Smooth muscle cell (in vitro differentiated cells): ENCODE measurements at regions not wholly inside any gene's neighbourhood (a gene's known extent, or its start where the extent isn't known, plus 50 kb on each side); places are given as distances from the start of the nearest gene placed in this dataset.
A peak's percentile ranks its signal among the peaks of the same experiment; 100 is the strongest.

Experiments
- DNase-seq: peaks from one replicate; lab custom pipeline; 2025; ENCODE audit not compliant: unreplicated experiment; lab: John Stamatoyannopoulos, UW
- H2AFZ ChIP-seq: fragments of 200-600 bp; sonication (generic); 2 replicates; pipeline ENCODE4 v1.6.0; 2016; ENCODE audit warnings: antibody characterized with exemption, low read depth, mild to moderate bottlenecking
- H3F3A ChIP-seq: fragments of 200-600 bp; sonication (generic); 2 replicates; pipeline ENCODE4 v1.6.0; 2017; ENCODE audit warnings: antibody characterized with exemption, low read depth
- H3K27ac ChIP-seq: fragments of 200-600 bp; sonication (generic); 2 replicates; pipeline ENCODE4 v1.5.1; 2016; ENCODE audit warnings: low read depth, mild to moderate bottlenecking
- H3K27me3 ChIP-seq: fragments of 200-600 bp; sonication (generic); 2 replicates; pipeline ENCODE4 v1.6.1; 2016; ENCODE audit warnings: low read depth, mild to moderate bottlenecking
- H3K36me3 ChIP-seq: fragments of 200-600 bp; sonication (generic); 2 replicates; pipeline ENCODE4 v1.5.1; 2016; ENCODE audit warnings: low read depth
- H3K4me1 ChIP-seq: fragments of 200-600 bp; sonication (generic); 2 replicates; pipeline ENCODE4 v1.5.1; 2016; ENCODE audit warnings: low read depth
- H3K4me2 ChIP-seq: fragments of 200-600 bp; sonication (generic); 2 replicates; pipeline ENCODE4 v1.6.0; 2016; ENCODE audit warnings: mild to moderate bottlenecking
- H3K4me3 ChIP-seq: fragments of 200-600 bp; sonication (generic); 2 replicates; pipeline ENCODE4 v1.5.1; 2016; ENCODE audit warnings: mild to moderate bottlenecking
- H3K79me2 ChIP-seq: fragments of 200-600 bp; sonication (generic); 2 replicates; pipeline ENCODE4 v1.6.0; 2016; ENCODE audit warnings: low read depth, mild to moderate bottlenecking
- H3K9ac ChIP-seq: fragments of 200-600 bp; sonication (generic); 2 replicates; pipeline ENCODE4 v1.6.0; 2016; ENCODE audit warnings: low read depth
- H3K9me3 ChIP-seq: fragments of 200-600 bp; sonication (generic); replicated peaks from 2 replicates; pipeline ENCODE4 v1.5.1; 2016; ENCODE audit warnings: low read depth
- H4K20me1 ChIP-seq: fragments of 200-600 bp; sonication (generic); 2 replicates; pipeline ENCODE4 v1.6.0; 2016; ENCODE audit warnings: low read depth
- CTCF ChIP-seq: fragments of 200-600 bp; sonication (generic); IDR thresholded peaks from 2 replicates; pipeline ENCODE4 v1.5.1; 2017; ENCODE audit warnings: borderline replicate concordance, mild to moderate bottlenecking, antibody characterized with exemption; ENCODE audit not compliant: insufficient read depth, poor library complexity, severe bottlenecking
- WGBS: methylation state at CpG from one replicate; pipeline ENCODE4 v1.1.7; 2016; ENCODE audit warnings: low lambda C conversion rate; 5-methylcytosine and 5-hydroxymethylcytosine counted together

- Histone ChIP-seq H3K79me2 (peaks cover 34% of the 10 kb centered on the region), H3K4me2 (no peak overlapping the region), H3K27me3 (no peaks in the 10 kb centered on the region), H3K27ac (no peak overlapping the region), H3K4me3 (no peak overlapping the region), H3K9me3 (no peaks in the 10 kb centered on the region), H3K4me1 (peaks cover 17% of the 10 kb centered on the region), H2AFZ (no peak overlapping the region), H3F3A (no peaks in the 10 kb centered on the region), H4K20me1 (peaks cover 43% of the 10 kb centered on the region), H3K36me3 (no peaks in the 10 kb centered on the region), H3K9ac (no peak overlapping the region)
- no peak for DNase-seq
- no peak for TF ChIP-seq CTCF
- WGBS = 96% methylated on average over 4 of the region's 4 CpGs
Measured at GRCh38 chr6:3999800-4000661, 78.9 kb downstream of the FAM217A start.

- 72% methylated on average over 3 of the region's 3 CpGs for WGBS
- no peaks in the 10 kb centered on the region for H3K4me1 ChIP-seq
- H3F3A ChIP-seq = no peaks in the 10 kb centered on the region
- no peak overlapping the region for H3K4me3 ChIP-seq
- H3K4me2 ChIP-seq = no peak overlapping the region
- no peak for DNase-seq
- H3K79me2 ChIP-seq = peaks cover 39% of the 10 kb centered on the region
- no peak overlapping the region for H3K27ac ChIP-seq
- no peaks in the 10 kb centered on the region for H3K9me3 ChIP-seq
- peaks cover 61% of the 10 kb centered on the region for H4K20me1 ChIP-seq
- no peak overlapping the region for H2AFZ ChIP-seq
- H3K9ac ChIP-seq = no peak overlapping the region
- no peaks in the 10 kb centered on the region for H3K27me3 ChIP-seq
- no peak for TF ChIP-seq CTCF
- no peaks in the 10 kb centered on the region for H3K36me3 ChIP-seq
Measured at GRCh38 chr6:4004249-4004648, 74.7 kb downstream of the FAM217A start.

- Histone ChIP-seq H3K4me2 (no peak overlapping the region), H3K9me3 (no peaks in the 10 kb centered on the region), H4K20me1 (peaks cover 80% of the 10 kb centered on the region), H3K36me3 (no peaks in the 10 kb centered on the region), H3K27me3 (no peaks in the 10 kb centered on the region), H3K4me1 (no peaks in the 10 kb centered on the region), H3K9ac (no peak overlapping the region), H3K27ac (peak overlapping the region; percentile 67), H2AFZ (no peak overlapping the region), H3F3A (peaks cover 5% of the 10 kb centered on the region), H3K4me3 (no peak overlapping the region), H3K79me2 (peaks cover 55% of the 10 kb centered on the region)
- DNase-seq = no peak
- TF ChIP-seq CTCF = peak; percentile 58
- 86% methylated on average over 3 of the region's 3 CpGs for WGBS
Measured at GRCh38 chr6:4008324-4009047, 70.5 kb downstream of the FAM217A start.
